ENCODE measurements at regions not wholly inside any gene's neighbourhood (a gene's known extent, or its start where the extent isn't known, plus 50 kb on each side); places are given as distances from the start of the nearest gene placed in this dataset.

DNA sequence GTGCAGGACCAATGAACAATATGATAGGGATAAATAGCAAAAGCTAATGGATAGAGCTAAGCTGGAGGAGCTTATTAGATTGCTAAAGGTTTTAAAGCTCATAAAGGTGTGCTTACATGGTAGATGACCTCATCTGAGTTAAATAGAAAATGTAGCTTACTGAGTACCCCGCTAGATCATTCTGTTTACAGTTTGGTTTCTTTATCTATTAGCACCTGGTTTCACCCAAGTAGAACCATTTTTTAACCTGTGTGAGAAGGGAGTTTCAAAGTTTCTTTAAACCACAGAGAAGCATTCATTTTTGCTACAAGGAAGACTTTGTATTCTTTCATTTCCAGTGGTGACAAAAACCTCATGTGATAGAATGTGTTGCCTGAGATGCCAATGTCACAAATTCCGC, 1778.0 kb downstream of the LRRC4C start:
- no peak for TF ChIP-seq CTCF (IDR thresholded peaks at IDR 0.05; ENCODE audit: insufficient read depth, low read depth, low read length)
- no peak for TF ChIP-seq EZH2 (IDR thresholded peaks at IDR 0.05; ENCODE audit: insufficient read depth, low read length)
